ENCODE measurements at regions not wholly inside any gene's neighbourhood (a gene's known extent, or its start where the extent isn't known, plus 50 kb on each side); places are given as distances from the start of the nearest gene placed in this dataset.

- peak in 1 of 2 donors; percentile 47 for DNase-seq
- Histone ChIP-seq H3K18ac (ENCODE audit: low read length) (no peak overlapping the region), H2BK5ac (ENCODE audit: low read depth, low read length, poor library complexity) (no peak overlapping the region), H3K79me2 (ENCODE audit: control insufficient read depth, insufficient read depth, low read length, poor library complexity) (no peaks in the 10 kb centered on the region), H2BK12ac (ENCODE audit: low read length) (no peak overlapping the region), H4K91ac (ENCODE audit: low read depth, low read length) (no peak overlapping the region), H4K8ac (ENCODE audit: low read depth, low read length) (no peak overlapping the region), H3K4me1 (ENCODE audit: control insufficient read depth in 1 of 2, insufficient read depth in 2 of 2, low read length in 2 of 2) (no peaks in the 10 kb centered on the region), H2AK5ac (ENCODE audit: low read length) (no peak overlapping the region), H3K79me1 (ENCODE audit: low read length) (no peaks in the 10 kb centered on the region), H3K4ac (ENCODE audit: low read depth, low read length) (no peak overlapping the region), H4K12ac (ENCODE audit: low read depth, low read length) (no peak overlapping the region), H3K14ac (ENCODE audit: low read length) (no peak overlapping the region), H3K9me3 (ENCODE audit: insufficient read depth, low read depth, low read length) (no peaks in the 10 kb centered on the region), H3K4me2 (ENCODE audit: low read length) (no peak overlapping the region), H3K36me3 (ENCODE audit: control insufficient read depth in 1 of 2, insufficient read depth in 2 of 2, low read length in 2 of 2) (no peaks in the 10 kb centered on the region), H3K4me3 (ENCODE audit: low read depth, low read length) (no peak overlapping the region), H3K27me3 (ENCODE audit: insufficient read depth, low read length) (no peaks in the 10 kb centered on the region), H2BK120ac (ENCODE audit: insufficient read depth, low read length, poor library complexity) (no peak overlapping the region), H2AFZ (ENCODE audit: insufficient read depth, low read length, poor library complexity) (no peak overlapping the region), H3K9ac (ENCODE audit: low read length) (no peak overlapping the region), H3K27ac (ENCODE audit: low read depth, low read length) (no peak overlapping the region), H3K23ac (ENCODE audit: low read length) (no peak overlapping the region)
- WGBS (ENCODE audit: extremely low coverage, insufficient coverage, insufficient read length) = no CpG with 5 or more reads among the region's 4 CpGs
These were observed 201.3 kb upstream of the GNPDA2 start for GRCh38 chr4:44927399-44928380.

- H2BK120ac ChIP-seq (ENCODE audit: insufficient read depth, low read length, poor library complexity) = no peak overlapping the region
- no peak overlapping the region for H3K9ac ChIP-seq (ENCODE audit: low read length)
- H2BK5ac ChIP-seq (ENCODE audit: low read depth, low read length, poor library complexity) = no peak overlapping the region
- no peak overlapping the region for H4K8ac ChIP-seq (ENCODE audit: low read depth, low read length)
- H3K9me3 ChIP-seq (ENCODE audit: insufficient read depth, low read depth, low read length) = no peaks in the 10 kb centered on the region
- no peak overlapping the region for H3K4me2 ChIP-seq (ENCODE audit: low read length)
- no peak overlapping the region for H2AFZ ChIP-seq (ENCODE audit: insufficient read depth, low read length, poor library complexity)
- no peak overlapping the region for H3K18ac ChIP-seq (ENCODE audit: low read length)
- H4K12ac ChIP-seq (ENCODE audit: low read depth, low read length) = no peak overlapping the region
- no peak overlapping the region for H3K23ac ChIP-seq (ENCODE audit: low read length)
- H3K4me3 ChIP-seq (ENCODE audit: low read depth, low read length) = no peak overlapping the region
- H3K27me3 ChIP-seq (ENCODE audit: insufficient read depth, low read length) = no peaks in the 10 kb centered on the region
- no peaks in the 10 kb centered on the region for H3K4me1 ChIP-seq (ENCODE audit: control insufficient read depth in 1 of 2, insufficient read depth in 2 of 2, low read length in 2 of 2)
- no peak for DNase-seq
- H3K27ac ChIP-seq (ENCODE audit: low read depth, low read length) = no peak overlapping the region
- no peak overlapping the region for H3K4ac ChIP-seq (ENCODE audit: low read depth, low read length)
- H3K79me1 ChIP-seq (ENCODE audit: low read length) = no peaks in the 10 kb centered on the region
- no peak overlapping the region for H4K91ac ChIP-seq (ENCODE audit: low read depth, low read length)
- no peaks in the 10 kb centered on the region for H3K36me3 ChIP-seq (ENCODE audit: control insufficient read depth in 1 of 2, insufficient read depth in 2 of 2, low read length in 2 of 2)
- no peak overlapping the region for H2AK5ac ChIP-seq (ENCODE audit: low read length)
- no peak overlapping the region for H3K14ac ChIP-seq (ENCODE audit: low read length)
- no peak overlapping the region for H2BK12ac ChIP-seq (ENCODE audit: low read length)
- WGBS (ENCODE audit: extremely low coverage, insufficient coverage, insufficient read length) = no CpG with 5 or more reads among the region's 3 CpGs
- H3K79me2 ChIP-seq (ENCODE audit: control insufficient read depth, insufficient read depth, low read length, poor library complexity) = no peaks in the 10 kb centered on the region
These were observed 190.1 kb upstream of the GNPDA2 start for GRCh38 chr4:44916411-44916810.

GRCh38 chr4:44914748-44915147, 188.4 kb upstream of the GNPDA2 start:
- no peak for DNase-seq
- no peak overlapping the region for H3K4ac ChIP-seq (ENCODE audit: low read depth, low read length)
- H3K36me3 ChIP-seq (ENCODE audit: control insufficient read depth in 1 of 2, insufficient read depth in 2 of 2, low read length in 2 of 2) = no peaks in the 10 kb centered on the region
- H3K79me1 ChIP-seq (ENCODE audit: low read length) = no peaks in the 10 kb centered on the region
- no peak overlapping the region for H4K91ac ChIP-seq (ENCODE audit: low read depth, low read length)
- H2BK12ac ChIP-seq (ENCODE audit: low read length) = no peak overlapping the region
- no peaks in the 10 kb centered on the region for H3K9me3 ChIP-seq (ENCODE audit: insufficient read depth, low read depth, low read length)
- H3K27me3 ChIP-seq (ENCODE audit: insufficient read depth, low read length) = no peaks in the 10 kb centered on the region
- no peak overlapping the region for H2AK5ac ChIP-seq (ENCODE audit: low read length)
- no peak overlapping the region for H3K4me3 ChIP-seq (ENCODE audit: low read depth, low read length)
- H2BK5ac ChIP-seq (ENCODE audit: low read depth, low read length, poor library complexity) = no peak overlapping the region
- H4K8ac ChIP-seq (ENCODE audit: low read depth, low read length) = no peak overlapping the region
- H3K23ac ChIP-seq (ENCODE audit: low read length) = no peak overlapping the region
- no peaks in the 10 kb centered on the region for H3K4me1 ChIP-seq (ENCODE audit: control insufficient read depth in 1 of 2, insufficient read depth in 2 of 2, low read length in 2 of 2)
- H2AFZ ChIP-seq (ENCODE audit: insufficient read depth, low read length, poor library complexity) = no peak overlapping the region
- H3K14ac ChIP-seq (ENCODE audit: low read length) = no peak overlapping the region
- no peak overlapping the region for H4K12ac ChIP-seq (ENCODE audit: low read depth, low read length)
- no peak overlapping the region for H3K27ac ChIP-seq (ENCODE audit: low read depth, low read length)
- H3K9ac ChIP-seq (ENCODE audit: low read length) = no peak overlapping the region
- H3K4me2 ChIP-seq (ENCODE audit: low read length) = no peak overlapping the region
- no CpG with 5 or more reads among the region's 2 CpGs for WGBS (ENCODE audit: extremely low coverage, insufficient coverage, insufficient read length)
- no peak overlapping the region for H3K18ac ChIP-seq (ENCODE audit: low read length)
- no peaks in the 10 kb centered on the region for H3K79me2 ChIP-seq (ENCODE audit: control insufficient read depth, insufficient read depth, low read length, poor library complexity)
- H2BK120ac ChIP-seq (ENCODE audit: insufficient read depth, low read length, poor library complexity) = no peak overlapping the region

- Histone ChIP-seq H4K91ac (ENCODE audit: low read depth, low read length) (no peak overlapping the region), H2AK5ac (ENCODE audit: low read length) (no peak overlapping the region), H3K14ac (ENCODE audit: low read length) (no peak overlapping the region), H4K8ac (ENCODE audit: low read depth, low read length) (no peak overlapping the region), H2AFZ (ENCODE audit: insufficient read depth, low read length, poor library complexity) (no peak overlapping the region), H3K9ac (ENCODE audit: low read length) (no peak overlapping the region), H3K27me3 (ENCODE audit: insufficient read depth, low read length) (no peaks in the 10 kb centered on the region), H3K36me3 (ENCODE audit: control insufficient read depth in 1 of 2, insufficient read depth in 2 of 2, low read length in 2 of 2) (no peaks in the 10 kb centered on the region), H3K4me2 (ENCODE audit: low read length) (no peak overlapping the region), H3K23ac (ENCODE audit: low read length) (no peak overlapping the region), H2BK120ac (ENCODE audit: insufficient read depth, low read length, poor library complexity) (no peak overlapping the region), H3K79me2 (ENCODE audit: control insufficient read depth, insufficient read depth, low read length, poor library complexity) (no peaks in the 10 kb centered on the region), H3K4me3 (ENCODE audit: low read depth, low read length) (no peak overlapping the region), H3K4ac (ENCODE audit: low read depth, low read length) (no peak overlapping the region), H2BK12ac (ENCODE audit: low read length) (no peak overlapping the region), H3K9me3 (ENCODE audit: insufficient read depth, low read depth, low read length) (no peaks in the 10 kb centered on the region), H4K12ac (ENCODE audit: low read depth, low read length) (no peak overlapping the region), H3K27ac (ENCODE audit: low read depth, low read length) (no peak overlapping the region), H3K18ac (ENCODE audit: low read length) (no peak overlapping the region), H2BK5ac (ENCODE audit: low read depth, low read length, poor library complexity) (no peak overlapping the region), H3K79me1 (ENCODE audit: low read length) (no peaks in the 10 kb centered on the region), H3K4me1 (ENCODE audit: control insufficient read depth in 1 of 2, insufficient read depth in 2 of 2, low read length in 2 of 2) (no peaks in the 10 kb centered on the region)
- DNase-seq = no peak
- no CpG with 5 or more reads among the region's 1 CpG for WGBS (ENCODE audit: extremely low coverage, insufficient coverage, insufficient read length)
These were observed 187.9 kb upstream of the GNPDA2 start for GRCh38 chr4:44914223-44914622.

Measured in trophoblast cell (in vitro differentiated cells and primary cell).